ENCODE measurements at regions not wholly inside any gene's neighbourhood (a gene's known extent, or its start where the extent isn't known, plus 50 kb on each side); places are given as distances from the start of the nearest gene placed in this dataset.

DNA sequence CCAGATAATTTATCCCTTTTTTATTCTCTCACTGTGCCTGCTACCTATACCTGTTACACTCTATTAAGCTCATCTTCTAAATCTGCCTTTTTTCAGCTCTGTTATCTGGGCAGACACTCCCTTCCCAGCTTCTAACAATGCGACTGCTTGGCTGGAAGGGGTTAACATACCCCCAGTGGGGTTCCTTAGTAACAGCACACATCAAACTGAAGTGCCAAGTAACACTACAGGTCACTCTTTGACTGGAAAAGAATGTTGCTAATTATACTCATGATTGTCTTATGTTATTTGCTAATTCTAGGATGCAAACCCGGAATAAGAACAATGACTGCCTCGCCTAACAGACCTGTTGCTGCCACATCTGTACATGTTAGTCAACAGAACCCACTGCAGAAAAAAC lies 203.5 kb downstream of the EPM2A start (continued):
- no peak for TF ChIP-seq MAFK (IDR thresholded peaks at IDR 0.05; ENCODE audit: low read depth, low read length)
- no peak for TF ChIP-seq RAD21 (IDR thresholded peaks at IDR 0.05 in 1 of 2, conservative IDR thresholded peaks at IDR 0.05 in 1 of 2; ENCODE audit: low read depth in 2 of 2, low read length in 2 of 2)
- TF ChIP-seq GABPA (IDR thresholded peaks at IDR 0.05; ENCODE audit: borderline replicate concordance, insufficient read depth, low read length) = no peak

All from H1 (cell line).